Gastrocnemius medialis (tissue), 4 donors: ENCODE measurements at regions not wholly inside any gene's neighbourhood (a gene's known extent, or its start where the extent isn't known, plus 50 kb on each side); places are given as distances from the start of the nearest gene placed in this dataset.

Source experiments
- CTCF ChIP-seq, 5 experiments: fragments of 450-650 bp in 3 of 5; fragments of 200-600 bp in 2 of 5; sonication (generic) in 2 of 5; IDR thresholded peaks in 4 of 5; conservative IDR thresholded peaks in 1 of 5; 1 replicate in 4 of 5; 2 replicates in 1 of 5; pipeline ENCODE4 v1.5.1; 2016 to 2019; ENCODE audit warnings: antibody characterized with exemption in 5 of 5, mild to moderate bottlenecking in 3 of 5, moderate library complexity in 3 of 5
- POLR2A ChIP-seq, 2 donors: fragments of 450-650 bp; IDR thresholded peaks; one replicate each; pipeline ENCODE4 v1.6.1; 2017; ENCODE audit warnings: antibody characterized with exemption in 2 of 2, mild to moderate bottlenecking in 2 of 2, moderate library complexity in 2 of 2

- TF ChIP-seq CTCF (IDR thresholded peaks at IDR 0.05 in 4 of 5, conservative IDR thresholded peaks at IDR 0.05 in 1 of 5): no peak
- no peak for TF ChIP-seq POLR2A (IDR thresholded peaks at IDR 0.05)
Observed at GRCh38 chr12:58528271-58528670, 392.0 kb downstream of the LRIG3 start.
